Stomach (tissue), 8 donors: ENCODE measurements at regions not wholly inside any gene's neighbourhood (a gene's known extent, or its start where the extent isn't known, plus 50 kb on each side); places are given as distances from the start of the nearest gene placed in this dataset.

ENCODE experiments used
- DNase-seq, 2 donors: peaks; one replicate each; pipeline versions ENCODE4 v3.0.0 to v3.0.0-alpha.2; 2013 to 2019
- H3K27ac ChIP-seq, 5 donors: fragments of 200-600 bp in 4 of 5; sonication (generic) in 4 of 5; one replicate each; pipeline ENCODE4 v1.5.1; 2013 to 2019; ENCODE audit warnings: mild to moderate bottlenecking in 1 of 5, moderate library complexity in 1 of 5
- H3K27me3 ChIP-seq, 3 donors: fragments of 200-600 bp; sonication (generic); one replicate each; pipeline ENCODE4 v1.5.1; 2017 to 2019; ENCODE audit warnings: mixed run types in 1 of 3
- H3K36me3 ChIP-seq, 4 donors: fragments of 200-600 bp; sonication (generic); 1 replicate in 3 of 4; 2 replicates in 1 of 4; pipeline ENCODE4 v1.5.1; 2016 to 2019
- H3K4me1 ChIP-seq, 4 donors: fragments of 200-600 bp; sonication (generic); one replicate each; pipeline ENCODE4 v1.5.1; 2016 to 2019
- H3K4me3 ChIP-seq, 4 donors: fragments of 200-600 bp; sonication (generic) in 3 of 4; one replicate each; pipeline ENCODE4 v1.5.1; 2016 to 2019; ENCODE audit warnings: mild to moderate bottlenecking in 1 of 4
- H3K9me3 ChIP-seq, 4 donors: fragments of 200-600 bp; sonication (generic); one replicate each; pipeline ENCODE4 v1.5.1; 2016 to 2019
- CTCF ChIP-seq, 7 experiments: fragments of 450-650 bp in 4 of 7; fragments of 200-600 bp in 3 of 7; sonication (generic) in 3 of 7; IDR thresholded peaks; one replicate each; pipeline ENCODE4 v1.5.1; 2016 to 2019; ENCODE audit warnings: antibody characterized with exemption in 7 of 7, control low read depth in 2 of 7, mild to moderate bottlenecking in 1 of 7
- EP300 ChIP-seq: sonication (generic); formaldehyde crosslinking; IDR thresholded peaks from one replicate; pipeline ENCODE4 v1.6.1; 2017; ENCODE audit warnings: antibody characterized with exemption
- POLR2A ChIP-seq, 4 donors: fragments of 450-650 bp; IDR thresholded peaks; one replicate each; pipeline ENCODE4 v1.6.1; 2016; ENCODE audit warnings: antibody characterized with exemption in 4 of 4, control low read depth in 2 of 4, mild to moderate bottlenecking in 1 of 4, moderate library complexity in 1 of 4
- POLR2AphosphoS5 ChIP-seq, 3 donors: sonication (generic); formaldehyde crosslinking; IDR thresholded peaks; one replicate each; pipeline ENCODE4 v1.6.1; 2016; ENCODE audit warnings: antibody characterized with exemption in 3 of 3
- WGBS, 5 donors: extraction: QIAGEN DNeasy Blood & Tissue Kit in 3 of 5; methylation state at CpG; one replicate each; pipeline versions ENCODE4 v1.1.5 to v1.1.7; 2013 to 2018; 5-methylcytosine and 5-hydroxymethylcytosine counted together
- intact Hi-C: fragments of 100-400 bp; cut with DNase I; formaldehyde crosslinking; loops from one replicate; pipeline ENCODE4 v1.15.1; 2023; ENCODE audit warnings: low total_unique reads
- donor health status: healthy with polysubstance abuse.
- donor health status: Bipolar disorder and iron deficiency.
- donor health status: healthy.

- H3K4me1 ChIP-seq: peaks cover 0 to 4% (median 0%) of the 10 kb centered on the region in 4 donors
- no peaks in the 10 kb centered on the region for H3K27me3 ChIP-seq
- H3K27ac ChIP-seq: no peak overlapping the region
- no peak overlapping the region for H3K4me3 ChIP-seq
- intact Hi-C loops: no loop called here
- H3K9me3 ChIP-seq: peaks cover 0 to under 1% (median 0%) of the 10 kb centered on the region in 4 donors
- DNase-seq: peak in 1 of 2 donors; percentile 35
- H3K36me3 ChIP-seq: no peaks in the 10 kb centered on the region
- 4 to 10% (median 8%) methylated on average over 3 of the region's 3 CpGs for WGBS, 5 donors
- TF ChIP-seq EP300 (no peak), CTCF (IDR thresholded peaks at IDR 0.05) (no peak), POLR2AphosphoS5 (IDR thresholded peaks at IDR 0.05) (no peak), POLR2A (IDR thresholded peaks at IDR 0.05) (no peak)
Measured at GRCh38 chr3:80190051-80190450, 422.3 kb upstream of the ROBO1 start.

- Histone ChIP-seq H3K36me3 (no peaks in the 10 kb centered on the region), H3K9me3 (no peaks in the 10 kb centered on the region), H3K4me3 (no peak overlapping the region), H3K4me1 (peaks cover 0 to 4% (median 0%) of the 10 kb centered on the region in 4 donors), H3K27me3 (no peaks in the 10 kb centered on the region), H3K27ac (no peak overlapping the region)
- intact Hi-C loops: no loop called here
- no peak for DNase-seq
- WGBS, 5 donors: 65 to 81% (median 77%) methylated on average over 2 of the region's 2 CpGs
- TF ChIP-seq POLR2A (IDR thresholded peaks at IDR 0.05) (no peak), EP300 (no peak), CTCF (IDR thresholded peaks at IDR 0.05) (no peak)
Measured at GRCh38 chr3:80187981-80188380, 420.2 kb upstream of the ROBO1 start.

DNA sequence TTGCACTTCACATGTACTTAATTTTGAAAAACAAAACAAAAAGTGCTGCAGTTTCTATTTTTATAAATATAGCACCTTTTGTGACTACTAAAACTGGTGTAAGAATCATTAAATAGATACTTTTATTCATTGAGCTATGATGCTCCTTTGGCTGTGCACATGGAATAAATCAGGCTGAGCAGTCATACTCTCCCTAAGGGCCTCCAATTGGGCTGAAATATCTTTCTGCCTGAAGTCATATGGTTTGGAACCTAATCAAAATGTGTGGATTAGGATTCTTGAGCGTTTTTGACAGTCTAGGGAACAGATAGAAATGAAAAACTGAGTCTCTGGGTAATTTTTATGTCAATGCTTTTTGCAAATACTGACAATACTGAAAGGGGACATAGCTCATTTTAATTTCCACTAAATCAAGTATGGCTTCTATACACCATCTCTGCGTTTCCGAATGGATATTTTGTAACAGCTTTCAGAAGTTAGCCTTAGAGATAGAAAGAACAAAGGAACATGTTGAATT lies 392.2 kb upstream of the ROBO1 start:
- H3K4me1 ChIP-seq: no peaks in the 10 kb centered on the region
- DNase-seq: no peak
- intact Hi-C loops: no loop called here
- no peaks in the 10 kb centered on the region for H3K27me3 ChIP-seq
- H3K9me3 ChIP-seq: peaks cover 0 to 5% (median 0%) of the 10 kb centered on the region in 4 donors
- TF ChIP-seq CTCF (IDR thresholded peaks at IDR 0.05) (no peak), POLR2AphosphoS5 (IDR thresholded peaks at IDR 0.05) (no peak), EP300 (no peak), POLR2A (IDR thresholded peaks at IDR 0.05) (no peak)
- H3K27ac ChIP-seq: no peak overlapping the region
- WGBS, 5 donors: 59 to 69% (median 65%) methylated on average over 3 of the region's 3 CpGs
- H3K4me3 ChIP-seq: no peak overlapping the region
- no peaks in the 10 kb centered on the region for H3K36me3 ChIP-seq

DNA sequence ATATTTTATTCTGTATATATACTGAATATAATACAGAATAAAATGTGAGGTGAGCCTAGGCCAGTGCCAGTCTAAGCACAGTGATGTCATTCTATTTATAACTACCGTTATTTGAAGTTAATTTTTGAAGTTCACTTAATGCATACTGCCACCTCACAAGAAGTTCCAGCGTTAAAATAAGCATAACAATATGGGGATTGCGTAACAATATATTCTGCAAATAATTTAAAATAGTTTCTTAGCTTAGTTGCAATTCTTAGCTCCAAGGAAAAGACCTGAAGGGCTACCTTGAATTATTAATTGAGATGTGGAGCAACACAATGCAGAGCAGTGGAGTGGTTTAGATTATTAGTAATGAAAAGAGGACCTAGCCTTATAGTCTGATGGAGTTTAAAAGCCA lies 390.5 kb upstream of the ROBO1 start:
- no peak overlapping the region for H3K4me3 ChIP-seq
- no peaks in the 10 kb centered on the region for H3K27me3 ChIP-seq
- peaks cover 0 to 5% (median 2%) of the 10 kb centered on the region in 4 donors for H3K9me3 ChIP-seq
- TF ChIP-seq EP300 (no peak), POLR2A (IDR thresholded peaks at IDR 0.05) (no peak), POLR2AphosphoS5 (IDR thresholded peaks at IDR 0.05) (no peak), CTCF (IDR thresholded peaks at IDR 0.05) (no peak)
- no peaks in the 10 kb centered on the region for H3K36me3 ChIP-seq
- whole genome bisulfite sequencing, 5 donors: 72 to 78% (median 74%) methylated on average over 3 of the region's 3 CpGs
- no peaks in the 10 kb centered on the region for H3K4me1 ChIP-seq
- DNase-seq: no peak
- intact Hi-C loops: no loop called here
- H3K27ac ChIP-seq: no peak overlapping the region
